SK-N-SH (cell line): ENCODE measurements at regions not wholly inside any gene's neighbourhood (a gene's known extent, or its start where the extent isn't known, plus 50 kb on each side); places are given as distances from the start of the nearest gene placed in this dataset.

Experiments used
- CTCF ChIP-seq: fragments of 200-600 bp; sonication (generic); IDR thresholded peaks from 2 replicates; pipeline ENCODE4 v1.6.1; 2017; ENCODE audit warnings: antibody characterized with exemption, mild to moderate bottlenecking, moderate library complexity
- EP300 ChIP-seq, 2 experiments: IDR thresholded peaks; 2 replicates each; pipeline versions ENCODE4 v1.4.0 to v1.6.1; 2012; ENCODE audit warnings: borderline replicate concordance in 1 of 2, low read depth in 1 of 2, low read length in 1 of 2
- FOXJ3 ChIP-seq: sonication (generic); formaldehyde crosslinking; IDR thresholded peaks from 2 replicates; pipeline ENCODE4 v1.5.1; 2020; ENCODE audit warnings: mild to moderate bottlenecking, missing genetic modification reagents
- GABPA ChIP-seq: IDR thresholded peaks from 2 replicates; pipeline ENCODE4 v1.4.0; 2012; ENCODE audit warnings: low read depth, mild to moderate bottlenecking
- JUND ChIP-seq: IDR thresholded peaks from 2 replicates; pipeline ENCODE4 v1.4.0; 2012
- MEF2A ChIP-seq: IDR thresholded peaks from 2 replicates; pipeline ENCODE4 v1.4.0; 2012; ENCODE audit warnings: low read depth, borderline replicate concordance
- MXI1 ChIP-seq: IDR thresholded peaks from 2 replicates; pipeline ENCODE4 v1.6.1; 2012; ENCODE audit warnings: mild to moderate bottlenecking, low read depth, low read length, improper control_type of control experiment
- SIN3A ChIP-seq: IDR thresholded peaks from 2 replicates; pipeline ENCODE4 v1.6.1; 2012; ENCODE audit warnings: low read depth, mild to moderate bottlenecking, low read length, moderate library complexity, borderline replicate concordance
- SMC3 ChIP-seq: IDR thresholded peaks from 2 replicates; pipeline ENCODE4 v1.6.1; 2012; ENCODE audit warnings: low read depth, low read length, improper control_type of control experiment
- TAF1 ChIP-seq: IDR thresholded peaks from 2 replicates; pipeline ENCODE4 v1.6.1; 2012; ENCODE audit warnings: low read depth, mild to moderate bottlenecking, low read length, moderate library complexity, borderline replicate concordance
- TEAD4 ChIP-seq: IDR thresholded peaks from 2 replicates; pipeline ENCODE4 v1.4.0; 2012; ENCODE audit warnings: mild to moderate bottlenecking, borderline replicate concordance; ENCODE audit not compliant: insufficient read depth
- YY1 ChIP-seq: IDR thresholded peaks from 2 replicates; pipeline ENCODE4 v1.4.0; 2012; ENCODE audit warnings: low read depth, mild to moderate bottlenecking
- TF ChIP-seq, protein P1 (sequence below): IDR thresholded peaks from 2 replicates; pipeline ENCODE4 v1.4.0; 2012; ENCODE audit warnings: low read depth, borderline replicate concordance
- TF ChIP-seq, protein P2 (sequence below): fragments of 150-350 bp; IDR thresholded peaks from 2 replicates; pipeline ENCODE4 v1.6.1; 2017; ENCODE audit warnings: antibody characterized with exemption, low read length, low read depth, borderline replicate concordance

DNA sequence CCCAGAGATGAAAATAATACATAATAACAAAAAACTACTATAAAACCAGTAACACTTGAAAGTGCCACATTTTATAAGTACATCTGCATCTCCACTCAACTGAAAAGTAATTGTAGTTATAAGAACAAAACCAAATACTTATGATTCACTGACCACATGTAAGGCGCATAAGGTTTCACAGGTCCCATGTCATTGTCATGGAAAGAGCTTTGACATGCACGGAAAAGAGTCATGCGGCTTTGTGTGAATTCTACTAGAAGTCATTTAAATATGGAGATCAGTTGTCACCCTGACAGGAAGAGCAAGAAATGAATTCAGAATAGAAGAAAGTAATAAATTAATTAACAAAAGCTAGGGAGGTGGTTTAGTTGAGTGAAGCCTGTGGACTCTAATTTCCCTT lies 459.1 kb downstream of the CDH2 start:
- TF ChIP-seq GABPA (no peak), SIN3A (no peak), EP300 (IDR thresholded peaks at IDR 0.05; ENCODE audit: borderline replicate concordance in 1 of 2, low read depth in 1 of 2, low read length in 1 of 2) (no peak), CTCF (no peak), TAF1 (no peak), MEF2A (no peak), TEAD4 (no peak), FOXJ3 (CRISPR knock-in tag) (no peak), YY1 (no peak), SMC3 (no peak), MXI1 (no peak), JUND (no peak)
- TF ChIP-seq, protein P1, sequence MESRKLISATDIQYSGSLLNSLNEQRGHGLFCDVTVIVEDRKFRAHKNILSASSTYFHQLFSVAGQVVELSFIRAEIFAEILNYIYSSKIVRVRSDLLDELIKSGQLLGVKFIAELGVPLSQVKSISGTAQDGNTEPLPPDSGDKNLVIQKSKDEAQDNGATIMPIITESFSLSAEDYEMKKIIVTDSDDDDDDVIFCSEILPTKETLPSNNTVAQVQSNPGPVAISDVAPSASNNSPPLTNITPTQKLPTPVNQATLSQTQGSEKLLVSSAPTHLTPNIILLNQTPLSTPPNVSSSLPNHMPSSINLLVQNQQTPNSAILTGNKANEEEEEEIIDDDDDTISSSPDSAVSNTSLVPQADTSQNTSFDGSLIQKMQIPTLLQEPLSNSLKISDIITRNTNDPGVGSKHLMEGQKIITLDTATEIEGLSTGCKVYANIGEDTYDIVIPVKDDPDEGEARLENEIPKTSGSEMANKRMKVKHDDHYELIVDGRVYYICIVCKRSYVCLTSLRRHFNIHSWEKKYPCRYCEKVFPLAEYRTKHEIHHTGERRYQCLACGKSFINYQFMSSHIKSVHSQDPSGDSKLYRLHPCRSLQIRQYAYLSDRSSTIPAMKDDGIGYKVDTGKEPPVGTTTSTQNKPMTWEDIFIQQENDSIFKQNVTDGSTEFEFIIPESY, result no peak
- TF ChIP-seq, protein P2, sequence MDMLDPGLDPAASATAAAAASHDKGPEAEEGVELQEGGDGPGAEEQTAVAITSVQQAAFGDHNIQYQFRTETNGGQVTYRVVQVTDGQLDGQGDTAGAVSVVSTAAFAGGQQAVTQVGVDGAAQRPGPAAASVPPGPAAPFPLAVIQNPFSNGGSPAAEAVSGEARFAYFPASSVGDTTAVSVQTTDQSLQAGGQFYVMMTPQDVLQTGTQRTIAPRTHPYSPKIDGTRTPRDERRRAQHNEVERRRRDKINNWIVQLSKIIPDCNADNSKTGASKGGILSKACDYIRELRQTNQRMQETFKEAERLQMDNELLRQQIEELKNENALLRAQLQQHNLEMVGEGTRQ, result no peak
